HUES6 (cell line): ENCODE measurements at regions not wholly inside any gene's neighbourhood (a gene's known extent, or its start where the extent isn't known, plus 50 kb on each side); places are given as distances from the start of the nearest gene placed in this dataset.

ENCODE experiments used
- H3K27ac ChIP-seq: 2 replicates; pipeline ENCODE4 v1.7.0; 2013; ENCODE audit warnings: low read depth, mild to moderate bottlenecking, low read length, inconsistent platforms
- H3K27me3 ChIP-seq: 2 replicates; pipeline ENCODE4 v1.6.1; 2013; ENCODE audit warnings: low read length; ENCODE audit not compliant: control insufficient read depth, insufficient read depth
- H3K36me3 ChIP-seq: 2 replicates; pipeline ENCODE4 v1.6.1; 2013; ENCODE audit warnings: low read length; ENCODE audit not compliant: control insufficient read depth, insufficient read depth
- H3K4me1 ChIP-seq: 2 replicates; pipeline ENCODE4 v1.6.1; 2013; ENCODE audit warnings: low read length; ENCODE audit not compliant: control insufficient read depth, insufficient read depth
- H3K4me3 ChIP-seq: 2 replicates; pipeline ENCODE4 v1.5.1; 2013; ENCODE audit warnings: low read depth, low read length
- H3K9ac ChIP-seq: one replicate; pipeline ENCODE4 v1.6.1; 2013; ENCODE audit warnings: mild to moderate bottlenecking, low read length
- H3K9me3 ChIP-seq: 2 replicates; pipeline ENCODE4 v1.6.1; 2013; ENCODE audit warnings: low read depth, low read length; ENCODE audit not compliant: control insufficient read depth, insufficient read depth

DNA sequence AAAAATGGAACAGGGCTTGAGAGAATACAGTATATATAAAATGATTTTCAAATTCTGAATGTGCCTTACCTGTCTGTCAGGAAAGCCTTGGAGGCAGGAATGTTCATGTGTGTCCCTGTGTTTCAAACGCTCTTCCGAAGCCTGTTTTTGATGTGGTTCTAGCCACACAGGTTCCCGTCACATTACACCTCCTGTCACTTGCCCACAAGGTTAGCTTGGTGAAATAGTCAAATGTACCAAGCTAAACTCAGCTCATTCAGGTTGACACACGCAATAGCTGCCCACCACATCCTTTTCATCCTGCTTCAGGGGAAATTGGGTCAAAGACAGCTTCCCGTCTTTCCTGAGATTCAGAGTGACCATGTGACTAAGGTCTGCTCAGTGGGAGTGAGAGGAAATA lies 574.0 kb downstream of the EFNB2 start:
- H3K9me3 ChIP-seq, result no peaks in the 10 kb centered on the region
- no peaks in the 10 kb centered on the region for H3K36me3 ChIP-seq
- no peaks in the 10 kb centered on the region for H3K4me1 ChIP-seq

GRCh38 chr13:105960326-105960725 lies 575.1 kb downstream of the EFNB2 start:
- H3K4me3 ChIP-seq, result no peak overlapping the region
- H3K27me3 ChIP-seq, result no peaks in the 10 kb centered on the region
- H3K4me1 ChIP-seq, result no peaks in the 10 kb centered on the region
- H3K36me3 ChIP-seq, result no peaks in the 10 kb centered on the region
- no peaks in the 10 kb centered on the region for H3K9me3 ChIP-seq
- no peak overlapping the region for H3K27ac ChIP-seq
- H3K9ac ChIP-seq, result no peak overlapping the region

More for the DNA sequence above, 574.0 kb downstream of the EFNB2 start:
- H3K4me3 ChIP-seq, result no peak overlapping the region
- no peak overlapping the region for H3K9ac ChIP-seq
- H3K27me3 ChIP-seq, result no peaks in the 10 kb centered on the region
- no peak overlapping the region for H3K27ac ChIP-seq

- H3K4me3 ChIP-seq, result no peak overlapping the region
- no peaks in the 10 kb centered on the region for H3K27me3 ChIP-seq
- H3K4me1 ChIP-seq, result no peaks in the 10 kb centered on the region
- H3K9ac ChIP-seq, result no peak overlapping the region
- no peaks in the 10 kb centered on the region for H3K9me3 ChIP-seq
- H3K36me3 ChIP-seq, result no peaks in the 10 kb centered on the region
- H3K27ac ChIP-seq, result no peak overlapping the region
Measured at GRCh38 chr13:105959876-105960275, 575.6 kb downstream of the EFNB2 start.

DNA sequence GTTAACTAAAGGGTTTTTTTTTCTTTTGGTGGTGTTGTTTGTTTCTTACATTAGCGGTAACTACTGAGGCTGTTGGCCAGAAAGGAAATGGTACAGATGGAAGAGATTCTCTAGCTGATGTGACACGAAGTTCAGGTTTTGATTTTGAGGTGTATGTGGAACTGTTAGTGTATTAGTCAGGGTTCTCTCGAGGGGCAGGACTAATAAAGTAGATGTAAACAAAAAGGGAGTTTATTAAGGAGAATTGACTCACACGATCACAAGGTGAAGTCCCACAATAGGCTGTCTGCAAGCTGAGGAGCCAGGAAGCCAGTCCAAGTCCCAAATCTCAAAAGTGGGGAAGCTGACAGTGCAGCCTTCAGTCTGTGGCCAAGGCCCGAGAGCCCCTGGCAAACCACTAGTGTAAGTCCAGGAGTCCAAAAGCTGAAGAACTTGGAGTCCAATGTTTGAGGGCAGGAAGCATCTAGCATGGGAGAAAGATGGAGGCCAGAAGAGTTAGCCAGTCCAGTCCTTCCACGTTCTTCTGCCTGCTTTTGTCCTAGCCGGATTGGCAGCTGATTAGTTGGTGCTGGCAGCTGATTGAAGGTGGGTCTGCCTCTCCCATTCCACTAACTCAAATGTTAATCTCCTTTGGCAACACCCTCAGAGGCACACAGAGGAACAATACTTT lies 577.6 kb downstream of the EFNB2 start:
- H3K4me3 ChIP-seq, result no peak overlapping the region
- H3K36me3 ChIP-seq, result no peaks in the 10 kb centered on the region
- no peak overlapping the region for H3K27ac ChIP-seq
- no peak overlapping the region for H3K9ac ChIP-seq
- H3K9me3 ChIP-seq, result no peaks in the 10 kb centered on the region
- H3K27me3 ChIP-seq, result no peaks in the 10 kb centered on the region
- no peaks in the 10 kb centered on the region for H3K4me1 ChIP-seq

- no peaks in the 10 kb centered on the region for H3K27me3 ChIP-seq
- no peak overlapping the region for H3K4me3 ChIP-seq
- H3K9ac ChIP-seq, result no peak overlapping the region
- H3K36me3 ChIP-seq, result no peaks in the 10 kb centered on the region
- no peaks in the 10 kb centered on the region for H3K4me1 ChIP-seq
- no peak overlapping the region for H3K27ac ChIP-seq
- no peaks in the 10 kb centered on the region for H3K9me3 ChIP-seq
Measured at GRCh38 chr13:105956921-105957320, 578.5 kb downstream of the EFNB2 start.

GRCh38 chr13:105952973-105953290 lies 582.5 kb downstream of the EFNB2 start:
- Histone ChIP-seq H3K4me3 (no peak overlapping the region), H3K9me3 (no peaks in the 10 kb centered on the region), H3K27me3 (no peaks in the 10 kb centered on the region), H3K36me3 (no peaks in the 10 kb centered on the region), H3K9ac (no peak overlapping the region), H3K27ac (no peak overlapping the region; the same call in 1 of the 2 replicates), H3K4me1 (peaks cover 7% of the 10 kb centered on the region; the same call in 1 of the 2 replicates)

GRCh38 chr13:105952233-105952972 lies 583.1 kb downstream of the EFNB2 start:
- Histone ChIP-seq H3K27ac (no peak overlapping the region), H3K4me3 (no peak overlapping the region), H3K9me3 (no peaks in the 10 kb centered on the region), H3K9ac (no peak overlapping the region), H3K4me1 (peaks cover 8% of the 10 kb centered on the region; the same call in 1 of the 2 replicates), H3K36me3 (no peaks in the 10 kb centered on the region), H3K27me3 (no peaks in the 10 kb centered on the region)

DNA sequence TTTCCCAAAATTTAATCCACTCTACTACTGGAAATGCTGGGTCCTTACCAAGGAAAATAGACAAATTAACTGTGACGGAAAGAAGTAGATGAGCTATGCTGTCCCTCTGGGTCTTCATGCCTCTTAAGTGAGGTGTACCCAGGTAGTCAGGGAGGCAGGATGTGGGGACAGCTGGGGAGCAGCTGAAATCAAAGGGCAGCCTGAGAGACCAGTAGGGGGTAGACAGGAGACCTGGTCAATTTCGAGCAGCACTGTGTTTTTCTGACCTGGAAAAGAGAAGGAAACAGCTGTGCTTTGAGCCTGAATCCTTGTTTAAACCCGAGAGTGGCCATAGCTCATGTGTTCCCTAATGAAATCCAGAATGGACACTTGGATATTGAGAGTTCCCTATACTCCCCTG lies 587.3 kb downstream of the EFNB2 start:
- H3K27me3 ChIP-seq, result no peaks in the 10 kb centered on the region
- H3K27ac ChIP-seq, result no peak overlapping the region; the same call in 1 of the 2 replicates
- H3K9me3 ChIP-seq, result no peaks in the 10 kb centered on the region
- H3K4me1 ChIP-seq, result peaks cover 9% of the 10 kb centered on the region
- H3K9ac ChIP-seq, result no peak overlapping the region
- no peaks in the 10 kb centered on the region for H3K36me3 ChIP-seq
- no peak overlapping the region for H3K4me3 ChIP-seq

DNA sequence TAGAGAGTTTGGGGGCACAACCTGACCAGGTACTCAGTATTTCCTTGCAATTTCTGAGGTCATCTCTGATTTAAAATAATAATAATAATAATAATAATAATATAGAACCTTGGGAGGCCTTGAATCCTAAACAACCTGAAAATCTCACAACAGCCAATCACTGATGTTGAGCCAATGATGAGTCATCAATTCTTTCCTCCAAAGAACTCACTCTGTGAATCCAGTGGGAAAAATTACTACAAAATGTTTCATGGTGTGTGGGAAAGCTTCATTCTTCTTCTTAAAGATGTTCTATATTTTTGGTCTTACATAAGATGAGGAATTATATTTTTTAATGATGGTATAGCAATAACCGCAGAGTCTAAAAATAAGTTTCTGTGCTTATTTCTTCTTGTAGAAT lies 594.6 kb downstream of the EFNB2 start:
- Histone ChIP-seq H3K27me3 (no peaks in the 10 kb centered on the region; the same call in 1 of the 2 replicates), H3K4me3 (no peak overlapping the region), H3K9me3 (no peaks in the 10 kb centered on the region), H3K27ac (no peak overlapping the region), H3K4me1 (peaks cover 7% of the 10 kb centered on the region; the same call in 1 of the 2 replicates), H3K36me3 (no peaks in the 10 kb centered on the region), H3K9ac (no peak overlapping the region)

- Histone ChIP-seq H3K9ac (no peak overlapping the region), H3K9me3 (no peaks in the 10 kb centered on the region), H3K27me3 (no peaks in the 10 kb centered on the region; the same call in 1 of the 2 replicates), H3K27ac (no peak overlapping the region), H3K4me3 (no peak overlapping the region), H3K36me3 (no peaks in the 10 kb centered on the region), H3K4me1 (no peaks in the 10 kb centered on the region)
Measured at GRCh38 chr13:105937451-105937850, 598.0 kb downstream of the EFNB2 start.

DNA sequence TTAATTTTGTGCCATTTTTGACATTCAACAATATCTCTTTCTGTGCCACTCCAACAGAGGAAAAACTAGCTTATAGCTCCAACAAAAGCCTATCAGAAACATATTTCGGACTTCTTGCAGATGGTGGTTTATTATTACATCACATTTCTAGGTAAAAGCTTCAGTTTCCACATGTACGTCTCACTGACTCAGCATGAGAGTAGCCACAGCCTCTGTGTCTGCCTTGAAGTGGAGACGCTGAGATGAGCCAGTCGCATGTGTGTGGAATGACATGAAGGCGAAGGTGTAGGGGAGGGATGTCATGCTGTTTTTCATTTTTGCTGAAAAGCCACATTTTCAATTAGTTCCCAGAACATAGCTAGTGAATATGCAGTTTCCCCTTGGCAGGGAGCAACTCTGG lies 598.6 kb downstream of the EFNB2 start:
- Histone ChIP-seq H3K4me1 (no peaks in the 10 kb centered on the region), H3K27ac (no peak overlapping the region), H3K4me3 (no peak overlapping the region), H3K9ac (no peak overlapping the region), H3K9me3 (no peaks in the 10 kb centered on the region), H3K27me3 (no peaks in the 10 kb centered on the region; the same call in 1 of the 2 replicates), H3K36me3 (no peaks in the 10 kb centered on the region)
